GM10248 (cell line): ENCODE measurements at regions not wholly inside any gene's neighbourhood (a gene's known extent, or its start where the extent isn't known, plus 50 kb on each side); places are given as distances from the start of the nearest gene placed in this dataset.

Source experiments
- CTCF ChIA-PET: fragments of 300-600 bp; sonication (Branson Sonifier 250); formaldehyde crosslinking; extraction: SDS; loops from one replicate; lab custom pipeline; 2021; ENCODE audit warnings: antibody characterized with exemption; lab: Yijun Ruan, JAX
- POLR2A ChIA-PET: fragments of 350-650 bp; sonication (Branson Sonifier 250); formaldehyde crosslinking; extraction: SDS; loops from one replicate; lab custom pipeline; 2020; ENCODE audit warnings: antibody characterized with exemption; lab: Yijun Ruan, JAX
- DNase-seq: peaks from one replicate; pipeline ENCODE4 v3.0.0; 2012; ENCODE audit errors: extremely low spot score
- TF ChIP-seq, protein P1 (sequence below): IDR thresholded peaks from 2 replicates; pipeline ENCODE4 v1.5.1; 2012; ENCODE audit warnings: mild to moderate bottlenecking, low read depth; ENCODE audit errors: extremely low read depth, missing control alignments, control extremely low read depth

GRCh38 chr2:67936969-67937368 lies 125.8 kb downstream of the C1D start:
- no peak for DNase-seq
- POLR2A ChIA-PET = no interaction called here
- TF ChIP-seq, protein P1, sequence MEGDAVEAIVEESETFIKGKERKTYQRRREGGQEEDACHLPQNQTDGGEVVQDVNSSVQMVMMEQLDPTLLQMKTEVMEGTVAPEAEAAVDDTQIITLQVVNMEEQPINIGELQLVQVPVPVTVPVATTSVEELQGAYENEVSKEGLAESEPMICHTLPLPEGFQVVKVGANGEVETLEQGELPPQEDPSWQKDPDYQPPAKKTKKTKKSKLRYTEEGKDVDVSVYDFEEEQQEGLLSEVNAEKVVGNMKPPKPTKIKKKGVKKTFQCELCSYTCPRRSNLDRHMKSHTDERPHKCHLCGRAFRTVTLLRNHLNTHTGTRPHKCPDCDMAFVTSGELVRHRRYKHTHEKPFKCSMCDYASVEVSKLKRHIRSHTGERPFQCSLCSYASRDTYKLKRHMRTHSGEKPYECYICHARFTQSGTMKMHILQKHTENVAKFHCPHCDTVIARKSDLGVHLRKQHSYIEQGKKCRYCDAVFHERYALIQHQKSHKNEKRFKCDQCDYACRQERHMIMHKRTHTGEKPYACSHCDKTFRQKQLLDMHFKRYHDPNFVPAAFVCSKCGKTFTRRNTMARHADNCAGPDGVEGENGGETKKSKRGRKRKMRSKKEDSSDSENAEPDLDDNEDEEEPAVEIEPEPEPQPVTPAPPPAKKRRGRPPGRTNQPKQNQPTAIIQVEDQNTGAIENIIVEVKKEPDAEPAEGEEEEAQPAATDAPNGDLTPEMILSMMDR = no peak
- CTCF ChIA-PET = no interaction called here

- DNase-seq = no peak
- TF ChIP-seq, protein P1 = no peak
- POLR2A ChIA-PET = no interaction called here
- CTCF ChIA-PET = no interaction called here
These were observed 124.8 kb downstream of the C1D start for GRCh38 chr2:67938053-67938452.

GRCh38 chr2:67945056-67945455 lies 117.7 kb downstream of the C1D start:
- TF ChIP-seq, protein P1 = no peak
- POLR2A ChIA-PET = no interaction called here
- DNase-seq = no peak
- CTCF ChIA-PET = interaction anchor here (0.9 kb wide), 1 partner anchor 14 kb away, joined by 3 read pairs; no protein-coding TSS in a partner anchor

DNA sequence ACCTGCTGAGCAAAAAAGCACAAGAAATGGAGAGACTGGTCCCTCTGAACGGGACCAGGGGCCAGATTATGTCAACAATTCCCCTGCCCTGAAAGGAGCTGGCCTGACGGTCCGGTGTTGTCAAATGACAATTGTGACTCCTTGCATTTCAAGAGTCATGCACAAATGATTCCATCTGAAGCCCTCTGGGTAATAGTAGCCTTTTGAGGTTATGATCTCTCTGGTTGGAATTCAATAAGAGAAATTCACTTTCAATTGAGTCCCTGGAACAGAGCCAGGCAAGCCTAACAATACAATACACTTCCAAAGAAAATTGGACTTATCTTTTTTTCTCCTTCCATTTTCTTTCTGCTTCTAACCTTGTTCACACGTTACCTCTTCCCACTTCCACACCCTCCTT lies 116.9 kb downstream of the C1D start:
- TF ChIP-seq, protein P1 = no peak
- ChIA-PET POLR2A (interaction anchor here (0.6 kb wide), 1 partner anchor 243 kb away, joined by 3 read pairs; no protein-coding TSS in a partner anchor), CTCF (interaction anchor here (0.9 kb wide), 1 partner anchor 15 kb away, joined by 3 read pairs; no protein-coding TSS in a partner anchor)
- no peak for DNase-seq

- ChIA-PET CTCF (interaction anchor here (1.4 kb wide), 1 partner anchor 15 kb away, joined by 3 read pairs; no protein-coding TSS in a partner anchor), POLR2A (no interaction called here)
- no peak for DNase-seq
These were observed 114.7 kb downstream of the C1D start for GRCh38 chr2:67948057-67948456.

GRCh38 chr2:67948506-67948905 lies 114.3 kb downstream of the C1D start:
- TF ChIP-seq, protein P1 = no peak
- POLR2A ChIA-PET = no interaction called here
- no peak for DNase-seq
- CTCF ChIA-PET = interaction anchor here (1.4 kb wide), 1 partner anchor 14 kb away, joined by 3 read pairs; no protein-coding TSS in a partner anchor

More at GRCh38 chr2:67948057-67948456, 114.7 kb downstream of the C1D start:
- TF ChIP-seq, protein P1 = no peak
